GM13976 (cell line): ENCODE measurements at regions not wholly inside any gene's neighbourhood (a gene's known extent, or its start where the extent isn't known, plus 50 kb on each side); places are given as distances from the start of the nearest gene placed in this dataset.
"Not testable (repeated sequence)": the region's sequence is repeated elsewhere in the genome, so short reads cannot be mapped to it uniquely, and the experiment has no call there.

Experiments
- DNase-seq: peaks from one replicate; pipeline ENCODE4 v3.0.0; 2012; ENCODE audit warnings: low spot score
- CTCF ChIP-seq: IDR thresholded peaks from 2 replicates; pipeline ENCODE4 v1.5.1; 2012; ENCODE audit warnings: borderline replicate concordance, mild to moderate bottlenecking; ENCODE audit not compliant: insufficient read depth; ENCODE audit errors: extremely low read depth, missing control alignments, control extremely low read depth
- in situ Hi-C: fragments of 300-500 bp; cut with MboI; formaldehyde crosslinking; loops from one replicate; pipeline ENCODE4 v1.12.0; 2022; ENCODE audit warnings: low sequenced_read_pairs, mixed read lengths, inconsistent platforms; ENCODE audit not compliant: unreplicated experiment

GRCh38 chr2:84175970-84176369 lies 283.1 kb downstream of the SUCLG1 start:
- no peak for TF ChIP-seq CTCF
- DNase-seq: no peak
- in situ Hi-C loops: no loop called here

GRCh38 chr2:84175340-84175739 lies 283.7 kb downstream of the SUCLG1 start:
- no peak for TF ChIP-seq CTCF
- in situ Hi-C loops: no loop called here

DNA sequence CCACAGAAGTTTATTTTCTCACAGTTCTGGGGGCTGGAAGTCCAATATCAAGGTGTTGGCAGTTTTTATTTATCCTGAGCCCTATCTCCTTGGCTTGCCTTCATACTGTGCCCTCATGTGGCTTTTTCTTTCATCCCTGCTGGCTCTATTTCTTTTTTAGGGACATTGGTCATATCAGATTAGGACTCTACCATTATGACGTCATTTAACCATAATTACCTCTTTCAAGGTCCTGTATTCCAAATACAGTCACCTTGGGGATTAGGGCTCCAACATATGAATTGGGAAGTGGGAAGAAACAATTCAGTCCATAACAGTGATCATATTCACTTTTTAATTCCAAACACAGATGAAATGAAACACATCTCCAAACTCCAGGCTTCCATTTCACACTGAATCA lies 286.0 kb downstream of the SUCLG1 start:
- in situ Hi-C loops: no loop called here
- DNase-seq: no peak
- no peak for TF ChIP-seq CTCF

More at GRCh38 chr2:84175340-84175739, 283.7 kb downstream of the SUCLG1 start:
- DNase-seq: no peak

DNA sequence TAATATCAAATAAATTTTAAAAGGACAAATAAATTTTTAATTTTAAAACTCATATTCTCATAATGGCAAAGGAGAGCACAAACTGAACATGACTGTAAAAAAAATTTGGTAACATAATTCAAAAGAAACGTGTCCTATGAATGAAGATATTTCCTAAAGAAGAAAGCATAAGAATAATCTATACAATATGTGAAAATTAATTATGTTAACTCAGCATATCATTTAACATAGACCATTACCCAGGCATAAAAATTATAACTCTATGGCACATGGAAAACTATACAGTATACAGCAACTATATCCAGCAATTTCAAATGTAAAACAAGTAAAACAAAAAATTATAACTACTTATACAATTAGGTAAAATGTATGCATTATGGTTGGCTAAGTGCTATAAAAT lies 288.1 kb downstream of the SUCLG1 start:
- DNase-seq: no peak
- TF ChIP-seq CTCF: no peak
- in situ Hi-C loops: no loop called here

GRCh38 chr2:84169871-84170270 lies 289.2 kb downstream of the SUCLG1 start:
- TF ChIP-seq CTCF: no peak
- in situ Hi-C loops: no loop called here
- DNase-seq: no peak

GRCh38 chr2:84168552-84168951 lies 290.5 kb downstream of the SUCLG1 start:
- DNase-seq, in situ Hi-C loops: not testable (repeated sequence)

DNA sequence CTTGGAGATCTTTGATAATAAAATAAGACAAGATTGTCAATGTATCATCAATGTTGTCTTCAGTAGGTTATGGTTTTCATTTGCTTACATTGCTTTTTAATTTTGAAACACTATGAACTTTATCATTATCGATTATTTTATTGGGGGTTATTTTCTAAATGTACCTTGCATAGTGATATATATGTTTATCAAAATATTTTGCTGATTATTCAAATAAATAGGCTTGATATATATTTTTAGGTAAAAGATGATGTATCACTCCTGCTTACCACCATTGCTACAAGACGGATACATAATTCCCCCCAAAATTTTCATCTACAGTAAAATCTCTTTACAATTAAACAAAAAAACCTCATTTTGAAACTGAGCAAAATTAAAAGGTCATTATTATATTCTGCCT lies 293.8 kb downstream of the SUCLG1 start:
- no peak for DNase-seq
- in situ Hi-C loops: no loop called here
- no peak for TF ChIP-seq CTCF
